SH-SY5Y (cell line): ENCODE measurements at regions not wholly inside any gene's neighbourhood (a gene's known extent, or its start where the extent isn't known, plus 50 kb on each side); places are given as distances from the start of the nearest gene placed in this dataset.

ENCODE experiments used
- GATA2 ChIP-seq: IDR thresholded peaks from 2 replicates; pipeline ENCODE4 v1.6.1; 2011; ENCODE audit warnings: mild to moderate bottlenecking, low read depth, low read length
- GATA3 ChIP-seq: IDR thresholded peaks from 2 replicates; pipeline ENCODE4 v1.6.1; 2011; ENCODE audit warnings: low read depth, mild to moderate bottlenecking, low read length, moderate library complexity

DNA sequence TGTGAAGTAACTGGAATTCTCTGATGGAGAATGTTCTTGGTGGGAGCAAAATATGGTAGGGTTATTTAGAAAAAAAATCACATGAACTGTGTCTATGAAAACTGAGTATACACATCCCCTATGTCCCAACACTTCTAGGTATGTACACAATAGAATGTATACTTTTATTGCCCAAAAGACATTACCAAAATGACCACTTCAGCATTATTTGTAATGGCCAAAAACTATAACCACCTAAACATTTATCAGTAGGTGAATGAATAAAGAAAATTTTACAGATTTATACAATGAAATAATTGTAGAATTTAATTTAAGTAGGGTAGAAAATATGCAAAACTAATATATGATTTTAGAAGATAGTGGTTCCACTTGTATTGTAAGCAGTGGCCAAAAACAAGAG, 462.8 kb downstream of the KCNJ3 start:
- no peak for TF ChIP-seq GATA3
- no peak for TF ChIP-seq GATA2
